Skin epidermis (tissue), 12 donors: ENCODE measurements at regions not wholly inside any gene's neighbourhood (a gene's known extent, or its start where the extent isn't known, plus 50 kb on each side); places are given as distances from the start of the nearest gene placed in this dataset.
"Not testable (repeated sequence)": the region's sequence is repeated elsewhere in the genome, so short reads cannot be mapped to it uniquely, and the experiment has no call there.

Experiments used
- H3K27ac ChIP-seq, 21 experiments: fragments of 200-600 bp; sonication (generic) in 11 of 21; one replicate each; pipeline ENCODE4 v1.5.0; 2020; ENCODE audit warnings: mild to moderate bottlenecking in 3 of 21, inconsistent platforms in 2 of 21, moderate library complexity in 2 of 21
- H3K4me3 ChIP-seq, 7 experiments: fragments of 200-600 bp; sonication (generic) in 2 of 7; one replicate each; pipeline ENCODE4 v1.5.0; 2020; ENCODE audit warnings: inconsistent platforms in 2 of 7, mild to moderate bottlenecking in 2 of 7, moderate library complexity in 1 of 7

DNA sequence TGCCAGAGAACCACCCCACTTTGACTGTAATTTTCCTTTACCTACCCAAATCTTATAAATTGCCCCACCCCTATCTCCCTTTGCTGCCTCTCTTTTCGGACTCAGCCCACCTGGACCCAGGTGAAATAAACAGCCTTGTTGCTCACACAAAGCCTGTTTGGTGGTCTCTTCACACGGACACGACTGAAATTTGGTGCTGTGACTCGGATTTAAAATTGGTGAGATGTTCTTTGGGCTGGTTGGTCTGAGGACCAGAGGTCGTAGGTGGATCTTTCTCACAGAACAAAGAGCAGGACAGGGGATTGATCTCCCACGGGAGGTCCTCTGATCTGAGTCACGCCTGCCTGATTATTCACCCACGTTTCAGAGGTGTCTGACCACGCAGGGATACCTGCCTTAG, 328.6 kb upstream of the KCNMB2 start:
- H3K4me3 ChIP-seq, result not testable (repeated sequence)
- H3K27ac ChIP-seq, result peak overlapping the region in 1 of 21 experiments; percentile 27

DNA sequence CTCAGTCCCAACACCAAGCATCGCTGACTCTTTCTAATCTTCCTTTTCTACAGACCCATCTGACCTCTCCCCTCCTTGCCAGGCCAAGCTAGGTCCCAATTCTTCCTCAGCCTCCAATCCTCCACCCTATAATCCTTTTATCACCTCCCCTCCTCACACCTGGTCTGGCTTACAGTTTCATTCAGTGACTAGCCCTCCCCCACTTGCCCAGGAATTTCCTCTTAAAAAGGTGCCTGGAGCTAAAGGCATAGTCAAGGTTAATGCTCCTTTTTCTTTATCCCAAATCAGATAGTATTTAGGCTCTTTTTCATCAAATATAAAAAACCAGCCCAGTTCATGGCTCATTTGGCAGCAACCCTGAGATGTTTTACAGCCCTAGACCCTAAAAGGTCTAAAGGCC, 327.1 kb upstream of the KCNMB2 start:
- not testable (repeated sequence) for H3K4me3 ChIP-seq, H3K27ac ChIP-seq

DNA sequence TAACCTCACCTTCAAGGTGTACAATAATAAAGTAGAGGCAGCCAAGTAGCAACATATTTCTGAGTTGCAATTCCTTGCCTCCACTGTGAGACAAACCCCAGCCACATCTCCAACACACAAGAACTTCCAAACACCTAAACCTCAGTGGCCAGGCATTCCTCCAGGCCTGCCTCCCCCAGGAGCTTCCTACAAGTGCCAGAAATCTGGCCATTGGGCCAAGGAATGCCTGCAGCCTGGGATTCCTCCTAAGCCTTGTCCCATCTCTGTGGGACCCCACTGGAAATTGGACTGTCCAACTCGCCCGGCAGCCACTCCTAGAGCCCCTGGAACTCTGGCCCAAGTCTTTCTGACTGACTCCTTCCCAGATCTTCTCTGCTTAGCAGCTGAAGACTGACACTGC, 326.6 kb upstream of the KCNMB2 start:
- H3K27ac ChIP-seq, H3K4me3 ChIP-seq: not testable (repeated sequence)

DNA sequence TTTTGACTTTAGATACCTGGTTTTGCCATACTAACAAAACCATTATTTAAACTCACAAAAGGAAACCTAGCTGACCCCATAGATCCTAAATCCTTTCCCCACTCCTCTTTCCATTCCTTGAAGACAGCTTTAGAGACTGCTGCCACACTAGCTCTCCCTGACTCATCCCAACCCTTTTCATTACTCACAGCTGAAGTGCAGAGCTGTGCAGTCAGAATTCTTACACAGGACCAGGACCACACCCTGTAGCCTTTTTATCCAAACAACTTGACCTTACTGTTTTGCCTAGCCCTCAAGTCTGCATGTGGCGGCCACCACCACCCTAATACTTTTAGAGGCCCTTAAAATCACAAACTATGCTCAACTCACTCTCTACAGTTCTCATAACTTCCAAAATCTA, 325.1 kb upstream of the KCNMB2 start:
- not testable (repeated sequence) for H3K27ac ChIP-seq, H3K4me3 ChIP-seq

DNA sequence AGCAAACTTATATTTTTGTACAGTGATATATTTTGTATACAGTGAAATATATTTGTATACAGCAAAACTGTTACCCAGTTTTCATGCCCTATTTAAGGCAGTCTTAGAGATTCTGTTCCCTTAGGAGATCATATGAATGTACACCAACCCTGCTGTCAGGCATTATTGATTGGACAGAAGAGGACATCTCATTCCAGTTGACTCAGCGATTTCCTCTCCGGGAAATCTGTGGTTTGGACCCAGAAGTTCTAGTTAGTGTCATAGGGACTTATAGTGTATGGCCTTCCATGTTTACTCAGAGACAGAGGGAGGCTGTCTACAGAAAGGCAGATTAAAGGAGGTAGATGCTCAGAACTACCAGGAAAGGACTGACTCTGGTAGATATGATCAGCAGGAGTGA, 318.8 kb upstream of the KCNMB2 start:
- H3K27ac ChIP-seq, result no peak overlapping the region
- no peak overlapping the region for H3K4me3 ChIP-seq

DNA sequence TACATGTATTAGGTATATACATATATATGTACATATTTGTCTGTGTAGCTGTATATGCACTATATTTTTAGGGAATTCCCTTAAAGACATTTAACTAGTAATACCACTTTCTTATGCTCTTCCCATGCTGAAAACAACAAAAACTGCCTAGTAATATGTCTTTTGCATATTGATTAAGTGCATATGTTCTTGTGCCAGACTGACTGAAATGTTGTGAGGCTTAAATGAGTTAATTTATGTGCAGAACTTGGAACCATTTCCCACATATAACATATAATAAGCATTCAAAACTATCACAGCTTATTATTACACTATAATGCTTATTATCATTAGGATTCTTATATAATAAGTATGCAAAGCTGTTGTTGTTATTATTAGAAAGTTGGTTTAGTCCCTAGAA, 318.0 kb upstream of the KCNMB2 start:
- H3K27ac ChIP-seq, result no peak overlapping the region
- no peak overlapping the region for H3K4me3 ChIP-seq

DNA sequence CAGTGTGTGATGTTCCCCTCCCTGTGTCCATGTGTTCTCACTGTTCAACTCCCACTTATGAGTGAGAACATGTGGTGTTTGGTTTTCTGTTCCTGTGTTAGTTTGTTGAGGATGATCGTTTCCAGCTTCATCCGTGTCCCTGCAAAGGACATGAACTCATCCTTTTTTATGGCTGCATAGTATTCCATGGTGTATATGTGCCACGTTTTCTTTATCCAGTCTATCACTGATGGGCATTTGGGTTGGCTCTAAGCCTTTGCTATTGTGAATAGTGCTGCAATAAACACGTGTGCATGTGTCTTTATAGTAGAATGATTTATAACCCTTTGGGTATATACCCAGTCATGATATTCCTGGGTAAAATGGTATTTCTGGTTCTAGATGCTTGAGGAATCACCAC, 316.6 kb upstream of the KCNMB2 start:
- H3K4me3 ChIP-seq, H3K27ac ChIP-seq: not testable (repeated sequence)

DNA sequence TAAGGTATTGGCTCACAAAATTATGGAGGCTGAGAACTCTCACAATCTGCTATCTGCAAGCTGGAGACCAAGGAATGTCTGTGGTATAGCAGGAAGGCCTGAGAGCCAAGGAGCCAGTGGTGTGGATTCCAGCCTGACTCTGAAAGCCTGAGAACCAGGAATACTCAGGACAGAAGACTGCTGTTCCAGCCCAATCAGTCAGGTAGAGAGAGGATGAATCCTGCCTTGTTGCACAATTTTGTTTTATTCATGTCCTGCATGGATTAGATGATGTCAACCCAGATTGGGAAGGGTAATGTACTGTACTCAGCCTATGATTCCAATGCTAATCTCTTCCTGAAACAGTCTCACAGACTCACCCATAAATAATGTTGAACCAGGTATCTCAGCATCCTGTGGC, 312.4 kb upstream of the KCNMB2 start:
- no peak overlapping the region for H3K4me3 ChIP-seq

DNA sequence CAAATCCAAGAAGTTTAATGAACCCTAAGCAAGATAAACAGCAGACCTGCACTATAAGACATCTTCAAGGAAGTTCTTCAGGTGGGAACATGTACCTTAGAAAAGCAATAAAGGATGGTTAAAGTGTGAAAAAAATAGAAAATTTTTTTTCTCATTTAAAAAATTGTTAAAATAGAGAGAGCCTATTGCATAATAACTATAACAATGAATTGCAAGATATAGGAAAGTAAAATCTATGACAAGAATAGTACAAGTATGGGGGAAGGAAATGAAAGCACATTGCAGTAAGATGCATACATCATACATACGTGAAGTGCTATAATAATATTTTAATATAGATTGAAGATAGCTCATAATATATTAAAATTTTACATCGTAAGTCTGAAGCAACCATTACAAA, 310.1 kb upstream of the KCNMB2 start:
- no peak overlapping the region for H3K27ac ChIP-seq
- no peak overlapping the region for H3K4me3 ChIP-seq

More for the DNA sequence above, 312.4 kb upstream of the KCNMB2 start:
- H3K27ac ChIP-seq, result no peak overlapping the region

DNA sequence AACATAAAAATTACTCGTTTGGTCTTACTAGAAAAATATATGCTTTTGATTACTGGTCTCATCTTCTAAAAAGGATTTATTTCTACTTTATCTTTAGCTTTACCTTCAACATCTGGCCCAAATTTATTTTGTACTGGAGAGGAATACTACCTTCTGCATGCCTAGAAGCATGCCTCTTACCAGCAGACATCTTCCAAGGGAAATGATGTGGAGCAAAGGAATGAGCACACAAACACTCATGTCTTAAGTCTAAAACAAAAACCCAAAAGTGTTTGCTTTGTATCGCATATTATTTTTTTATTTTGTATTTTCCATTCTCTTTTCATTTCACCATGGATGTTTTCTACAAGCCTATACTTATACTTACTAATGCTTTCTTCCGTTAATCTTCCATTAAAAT, 304.6 kb upstream of the KCNMB2 start:
- H3K27ac ChIP-seq, result no peak overlapping the region
- H3K4me3 ChIP-seq, result no peak overlapping the region

DNA sequence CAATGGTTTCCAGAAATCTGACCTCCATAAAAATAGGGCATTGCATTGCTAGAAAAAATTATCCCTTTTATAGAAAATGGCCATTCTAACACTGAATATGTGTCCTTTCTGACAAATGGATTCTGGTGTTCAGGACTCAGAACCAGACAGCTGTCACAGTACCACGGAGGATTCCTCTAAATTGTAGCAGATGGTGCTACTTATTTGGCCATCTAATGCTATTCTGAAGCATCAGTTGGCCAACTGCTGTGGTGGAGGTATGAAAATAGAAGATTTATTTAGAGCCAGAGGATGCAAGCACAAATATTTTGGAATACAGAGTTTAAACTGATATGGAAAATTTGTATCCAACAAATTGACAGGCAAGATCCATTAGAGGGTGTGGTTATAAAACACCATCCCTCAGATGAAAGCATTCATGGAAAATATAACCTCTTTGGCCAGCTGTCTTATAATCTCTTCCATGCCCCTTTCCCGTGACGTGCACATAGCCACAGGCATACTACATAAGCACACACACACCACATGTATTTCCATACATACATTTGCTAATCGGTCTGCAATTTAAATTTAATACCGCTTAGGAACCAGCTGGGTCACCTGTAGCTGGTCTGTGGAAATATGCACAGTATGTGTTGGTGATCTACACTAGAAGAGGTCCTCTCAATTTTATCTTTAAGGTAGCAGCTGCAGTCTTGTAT, 302.7 kb upstream of the KCNMB2 start:
- H3K27ac ChIP-seq, result no peak overlapping the region
- H3K4me3 ChIP-seq, result no peak overlapping the region

DNA sequence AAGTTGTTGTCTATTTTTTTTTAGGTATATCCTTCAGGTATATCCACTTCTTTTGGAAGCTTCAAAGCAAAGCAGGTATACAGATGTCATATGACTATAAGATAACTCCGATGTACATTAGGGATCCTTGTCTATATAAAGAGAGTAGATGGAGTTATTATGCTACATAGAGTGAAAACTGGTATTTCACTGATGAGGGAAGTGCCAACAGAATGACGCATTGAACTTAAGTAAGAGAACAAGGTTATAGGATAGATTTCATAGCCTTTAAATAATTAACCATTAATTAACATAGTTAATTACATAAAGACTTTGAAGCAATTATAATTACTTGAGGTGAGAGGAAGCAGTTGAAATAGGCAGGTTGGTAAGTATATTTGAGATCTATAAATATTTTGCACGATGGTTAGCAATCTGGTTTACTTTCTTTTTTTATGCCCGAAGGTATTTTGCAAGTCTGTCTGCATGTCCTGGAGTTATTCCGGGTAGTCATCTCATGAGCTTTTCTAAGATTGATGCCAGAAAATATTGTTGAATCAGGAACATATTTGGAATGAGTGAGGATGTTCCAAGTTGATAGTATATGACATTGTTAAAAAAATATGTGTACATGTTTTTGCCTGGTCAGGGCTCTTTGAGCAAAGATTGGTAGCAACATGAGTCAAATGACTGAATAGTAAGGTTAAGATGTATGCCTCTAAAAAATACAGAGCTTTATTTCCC, 299.5 kb upstream of the KCNMB2 start:
- no peak overlapping the region for H3K4me3 ChIP-seq
- no peak overlapping the region for H3K27ac ChIP-seq

DNA sequence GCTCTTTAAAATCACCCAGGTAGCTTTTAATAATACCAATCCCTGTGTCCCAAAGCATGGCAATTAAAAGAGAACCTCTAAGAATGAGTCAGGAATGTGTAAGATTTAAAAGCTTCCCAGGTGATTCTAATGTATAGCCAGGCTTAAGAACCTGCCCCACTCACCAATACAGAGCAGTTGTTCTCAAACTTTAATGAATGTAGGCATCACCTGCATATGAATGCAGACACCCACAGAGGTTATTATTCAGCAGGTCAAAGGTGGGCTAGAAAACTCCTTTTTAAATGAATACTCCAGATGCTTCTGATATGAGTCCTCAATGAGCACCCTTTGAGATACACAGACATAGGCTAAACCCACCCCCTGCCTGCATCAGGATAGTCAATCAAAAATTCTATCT, 298.1 kb upstream of the KCNMB2 start:
- Histone ChIP-seq H3K4me3 (no peak overlapping the region), H3K27ac (no peak overlapping the region)

DNA sequence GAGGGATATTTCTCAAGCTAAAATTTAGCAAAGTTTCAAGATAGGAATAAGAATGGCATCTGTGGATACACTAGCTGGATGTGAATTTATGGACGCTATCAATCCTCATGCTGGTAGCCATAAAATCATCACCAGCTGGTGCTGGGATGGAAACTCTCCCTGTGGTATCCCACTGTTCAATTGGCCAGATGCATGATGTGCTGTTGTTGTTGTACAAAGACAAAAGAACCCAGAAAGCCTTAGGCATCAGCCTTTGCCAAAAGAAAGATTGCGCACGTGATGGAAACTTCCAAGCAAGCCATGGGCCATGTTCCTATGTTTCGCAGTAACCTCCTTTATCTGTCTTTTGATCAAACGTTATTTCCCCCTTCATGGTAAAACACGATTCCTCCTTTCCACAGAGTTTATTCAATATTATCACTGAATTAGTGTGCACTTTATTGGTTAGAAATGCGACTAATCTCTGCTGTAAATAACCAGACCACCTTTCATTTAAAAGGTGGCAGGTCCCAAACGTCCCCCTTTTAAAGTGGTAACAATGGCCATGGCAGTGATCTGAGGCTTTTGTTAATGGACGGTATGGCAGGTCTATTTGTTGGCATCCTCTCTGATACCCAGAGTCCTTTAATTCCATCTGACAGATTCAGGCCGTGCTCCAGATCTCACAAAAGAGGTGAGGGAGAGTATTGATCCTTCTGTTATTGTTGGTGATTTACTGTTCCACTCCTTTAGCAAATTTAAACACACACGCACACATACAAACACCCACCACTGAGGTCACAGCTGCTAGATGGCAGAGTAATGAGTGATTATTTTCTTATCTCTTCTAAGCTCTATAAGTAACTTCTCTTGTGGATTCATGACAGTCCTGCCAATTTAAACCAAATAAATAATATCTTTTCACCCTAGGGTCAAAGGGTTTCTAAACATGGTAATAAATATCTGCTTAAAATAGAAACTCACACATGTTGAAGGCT, 291.2 kb upstream of the KCNMB2 start:
- H3K27ac ChIP-seq, result no peak overlapping the region
- H3K4me3 ChIP-seq, result no peak overlapping the region

DNA sequence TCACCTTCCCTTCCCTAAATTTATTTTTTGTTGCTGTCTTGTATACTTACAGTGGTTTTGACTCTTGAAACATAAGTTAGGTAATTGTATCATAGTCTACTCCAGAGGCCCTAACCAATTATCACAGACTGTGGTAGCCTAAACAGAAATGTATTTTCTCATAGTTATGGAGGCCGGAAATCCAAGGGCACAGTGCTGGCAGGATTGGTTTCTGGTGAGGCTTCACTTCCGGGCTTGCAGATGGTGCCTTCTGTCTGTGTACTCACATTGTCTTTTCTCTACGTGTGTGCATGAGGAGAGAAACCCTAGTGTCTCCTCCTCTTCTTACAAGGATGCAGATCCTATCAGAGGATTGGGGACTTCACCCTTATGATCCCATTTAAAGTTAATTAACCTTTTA, 290.2 kb upstream of the KCNMB2 start:
- no peak overlapping the region for H3K4me3 ChIP-seq

DNA sequence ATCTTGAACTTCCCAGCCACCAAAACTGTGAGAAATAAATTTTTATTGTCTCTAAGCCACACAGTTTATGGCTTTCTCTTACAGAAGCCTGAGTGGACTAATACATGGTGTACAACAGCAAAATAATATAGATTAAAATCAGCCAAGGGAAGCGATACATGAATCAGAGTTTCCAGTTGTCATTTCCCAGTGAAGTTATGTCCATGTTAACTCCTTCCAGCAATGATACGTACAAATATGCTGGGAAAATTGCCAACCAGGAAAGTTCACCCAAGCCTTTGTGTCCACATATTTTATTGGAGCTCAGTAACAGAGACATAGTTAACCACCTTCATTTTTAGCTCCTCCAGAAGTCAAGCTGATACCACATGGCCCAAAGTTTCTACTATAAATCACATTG, 280.9 kb upstream of the KCNMB2 start:
- Histone ChIP-seq H3K27ac (no peak overlapping the region), H3K4me3 (no peak overlapping the region)

More for the DNA sequence above, 290.2 kb upstream of the KCNMB2 start:
- no peak overlapping the region for H3K27ac ChIP-seq

DNA sequence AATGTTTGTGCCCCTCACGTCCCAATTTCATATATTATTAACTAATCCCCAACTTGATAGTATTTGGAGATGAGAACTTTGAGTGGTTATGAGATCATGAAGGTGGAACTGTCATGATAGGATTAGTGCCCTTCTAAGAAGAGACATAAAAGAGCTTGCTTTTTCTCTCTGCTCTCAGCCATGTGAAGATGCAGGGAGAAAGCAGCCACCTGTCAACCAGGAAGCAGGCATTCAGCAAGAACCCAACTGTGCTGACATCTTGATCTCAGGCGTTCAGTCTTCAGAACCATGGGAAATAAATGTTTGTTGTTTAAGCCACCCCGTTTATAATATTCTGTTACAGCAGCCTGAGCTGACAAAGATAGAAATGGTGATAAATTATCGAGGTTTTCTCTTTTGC, 278.7 kb upstream of the KCNMB2 start:
- Histone ChIP-seq H3K27ac (no peak overlapping the region), H3K4me3 (no peak overlapping the region)

DNA sequence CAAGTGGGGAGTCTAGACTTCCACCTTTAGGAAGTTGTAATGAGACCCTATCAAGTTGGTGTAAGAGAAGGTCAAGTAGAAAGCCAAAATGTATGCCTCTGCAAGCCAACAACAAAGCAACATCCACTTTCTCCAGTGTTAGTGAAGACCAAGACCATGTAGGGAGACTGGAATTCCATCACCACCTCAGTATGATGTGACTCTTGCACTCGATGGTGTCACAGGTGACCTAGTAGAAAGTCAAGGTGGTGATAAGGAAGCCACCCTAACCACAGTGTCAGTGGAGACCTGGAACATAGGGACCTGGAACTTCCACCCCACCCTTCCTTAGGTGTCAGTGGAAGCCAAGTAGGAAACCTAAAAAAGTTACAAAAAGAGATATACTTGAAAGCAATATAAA, 278.1 kb upstream of the KCNMB2 start:
- Histone ChIP-seq H3K4me3 (no peak overlapping the region), H3K27ac (no peak overlapping the region)

DNA sequence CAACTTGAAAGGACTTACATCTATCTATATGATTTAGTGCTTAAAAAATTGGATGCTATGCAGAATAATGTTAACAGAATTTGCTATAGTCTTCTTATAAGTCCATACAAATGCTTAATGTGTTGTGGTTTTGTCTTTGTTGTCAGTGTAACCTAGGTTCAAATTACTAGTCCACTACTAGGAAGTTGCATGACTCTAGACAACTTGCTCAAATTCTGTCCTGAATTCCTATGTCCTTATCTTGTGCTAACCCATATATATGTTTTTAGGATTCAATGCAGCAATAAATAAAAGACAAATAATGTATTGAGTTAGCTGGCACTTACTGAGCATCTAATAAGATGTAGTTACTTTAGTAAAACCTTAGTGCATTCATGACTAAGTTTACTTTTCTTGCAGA, 276.5 kb upstream of the KCNMB2 start:
- Histone ChIP-seq H3K4me3 (no peak overlapping the region), H3K27ac (no peak overlapping the region)

DNA sequence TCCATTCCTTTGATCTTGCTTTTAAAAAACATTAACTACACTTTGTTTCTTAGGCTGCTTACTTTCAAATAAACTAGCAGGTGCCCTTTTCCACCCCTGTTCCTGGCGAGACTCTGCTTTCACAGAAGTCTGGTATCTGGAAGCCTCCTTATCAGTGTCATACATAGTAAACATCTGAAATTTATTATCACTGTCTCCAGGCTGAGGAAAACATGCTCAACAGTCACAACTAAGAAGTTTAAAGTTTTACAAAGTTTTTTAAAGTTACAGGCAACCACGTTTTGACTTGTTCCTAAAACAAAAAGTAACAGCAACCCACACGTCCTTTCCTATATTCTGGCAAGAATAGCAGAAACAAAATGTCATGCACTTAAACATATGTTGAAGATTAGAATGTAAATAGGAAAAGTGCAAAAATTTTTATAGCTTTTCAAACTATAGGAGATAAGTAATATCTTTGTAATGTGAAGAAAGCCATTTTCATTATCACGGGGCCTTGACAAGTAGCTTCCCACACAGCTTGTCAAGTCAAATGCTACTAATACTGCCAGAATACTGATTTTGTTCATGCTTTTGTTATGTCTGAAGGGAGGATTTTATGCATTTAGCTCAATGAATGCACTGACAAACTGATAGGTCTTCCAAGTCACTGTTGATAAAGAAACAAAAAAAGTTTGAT, 275.2 kb upstream of the KCNMB2 start:
- Histone ChIP-seq H3K27ac (no peak overlapping the region), H3K4me3 (no peak overlapping the region)
